ENCODE measurements at regions not wholly inside any gene's neighbourhood (a gene's known extent, or its start where the extent isn't known, plus 50 kb on each side); places are given as distances from the start of the nearest gene placed in this dataset.
A peak's percentile ranks its signal among the peaks of the same experiment; 100 is the strongest.
"Not testable (repeated sequence)": the region's sequence is repeated elsewhere in the genome, so short reads cannot be mapped to it uniquely, and the experiment has no call there.

GRCh38 chr12:46983959-46984841 is 95.2 kb upstream of the PCED1B start:
- DNase-seq (ENCODE audit: low spot score), result peak; percentile 63

GRCh38 chr12:46985816-46986215 is 93.6 kb upstream of the PCED1B start:
- no peak for DNase-seq (ENCODE audit: low spot score)

GRCh38 chr12:46988122-46988521 is 91.3 kb upstream of the PCED1B start:
- not testable (repeated sequence) for DNase-seq (ENCODE audit: low spot score)

GRCh38 chr12:46990211-46990610 is 89.2 kb upstream of the PCED1B start:
- DNase-seq (ENCODE audit: low spot score), result no peak

- not testable (repeated sequence) for DNase-seq (ENCODE audit: low spot score)
Observed at GRCh38 chr12:46992051-46992450, 87.4 kb upstream of the PCED1B start.

GRCh38 chr12:46998811-46999368 is 80.5 kb upstream of the PCED1B start:
- no peak for DNase-seq (ENCODE audit: low spot score)

GRCh38 chr12:47004634-47005033 is 74.8 kb upstream of the PCED1B start:
- no peak for DNase-seq (ENCODE audit: low spot score)

GRCh38 chr12:47007048-47007447 is 72.4 kb upstream of the PCED1B start:
- no peak for DNase-seq (ENCODE audit: low spot score)

- DNase-seq (ENCODE audit: low spot score), result no peak
Observed at GRCh38 chr12:47012552-47012951, 66.9 kb upstream of the PCED1B start.

- DNase-seq (ENCODE audit: low spot score), result no peak
Observed at GRCh38 chr12:47014474-47014873, 64.9 kb upstream of the PCED1B start.

- DNase-seq (ENCODE audit: low spot score), result no peak
Observed at GRCh38 chr12:47015381-47015780, 64.0 kb upstream of the PCED1B start.

- DNase-seq (ENCODE audit: low spot score), result no peak
Observed at GRCh38 chr12:47017041-47017713, 62.2 kb upstream of the PCED1B start.

GRCh38 chr12:47017901-47018475 is 61.4 kb upstream of the PCED1B start:
- no peak for DNase-seq (ENCODE audit: low spot score)

- no peak for DNase-seq (ENCODE audit: low spot score)
Observed at GRCh38 chr12:47020211-47020821, 59.1 kb upstream of the PCED1B start.

- peak; percentile 55 for DNase-seq (ENCODE audit: low spot score)
Observed at GRCh38 chr12:47021298-47021697, 58.1 kb upstream of the PCED1B start.

GRCh38 chr12:47022296-47022695 is 57.1 kb upstream of the PCED1B start:
- no peak for DNase-seq (ENCODE audit: low spot score)

- DNase-seq (ENCODE audit: low spot score), result no peak
Observed at GRCh38 chr12:47023311-47023710, 56.1 kb upstream of the PCED1B start.

GRCh38 chr12:47023953-47024352 is 55.5 kb upstream of the PCED1B start:
- DNase-seq (ENCODE audit: low spot score), result no peak

- DNase-seq (ENCODE audit: low spot score), result no peak
Observed at GRCh38 chr12:47024463-47024862, 55.0 kb upstream of the PCED1B start.

GRCh38 chr12:47025349-47025748 is 54.1 kb upstream of the PCED1B start:
- DNase-seq (ENCODE audit: low spot score), result no peak

- DNase-seq (ENCODE audit: low spot score), result no peak
Observed at GRCh38 chr12:47025798-47026197, 53.6 kb upstream of the PCED1B start.

GRCh38 chr12:47026291-47026690 is 53.1 kb upstream of the PCED1B start:
- no peak for DNase-seq (ENCODE audit: low spot score)

All from iPS-NIHi11 (cell line).